ENCODE measurements at regions not wholly inside any gene's neighbourhood (a gene's known extent, or its start where the extent isn't known, plus 50 kb on each side); places are given as distances from the start of the nearest gene placed in this dataset.

GRCh38 chr12:30323008-30323407 lies 372.7 kb downstream of the IPO8 start:
- no peak overlapping the region for H3K4me2 ChIP-seq (ENCODE audit: control insufficient read depth, extremely low read depth, insufficient read depth, low read depth, low read length)
- H4K20me1 ChIP-seq (ENCODE audit: control insufficient read depth, extremely low read depth, insufficient read depth, low read length): no peaks in the 10 kb centered on the region
- TF ChIP-seq, protein P1, sequence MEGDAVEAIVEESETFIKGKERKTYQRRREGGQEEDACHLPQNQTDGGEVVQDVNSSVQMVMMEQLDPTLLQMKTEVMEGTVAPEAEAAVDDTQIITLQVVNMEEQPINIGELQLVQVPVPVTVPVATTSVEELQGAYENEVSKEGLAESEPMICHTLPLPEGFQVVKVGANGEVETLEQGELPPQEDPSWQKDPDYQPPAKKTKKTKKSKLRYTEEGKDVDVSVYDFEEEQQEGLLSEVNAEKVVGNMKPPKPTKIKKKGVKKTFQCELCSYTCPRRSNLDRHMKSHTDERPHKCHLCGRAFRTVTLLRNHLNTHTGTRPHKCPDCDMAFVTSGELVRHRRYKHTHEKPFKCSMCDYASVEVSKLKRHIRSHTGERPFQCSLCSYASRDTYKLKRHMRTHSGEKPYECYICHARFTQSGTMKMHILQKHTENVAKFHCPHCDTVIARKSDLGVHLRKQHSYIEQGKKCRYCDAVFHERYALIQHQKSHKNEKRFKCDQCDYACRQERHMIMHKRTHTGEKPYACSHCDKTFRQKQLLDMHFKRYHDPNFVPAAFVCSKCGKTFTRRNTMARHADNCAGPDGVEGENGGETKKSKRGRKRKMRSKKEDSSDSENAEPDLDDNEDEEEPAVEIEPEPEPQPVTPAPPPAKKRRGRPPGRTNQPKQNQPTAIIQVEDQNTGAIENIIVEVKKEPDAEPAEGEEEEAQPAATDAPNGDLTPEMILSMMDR (optimal IDR thresholded peaks at IDR 0.05 in 1 of 3, IDR thresholded peaks at IDR 0.05 in 1 of 3, conservative IDR thresholded peaks at IDR 0.05 in 1 of 3; ENCODE audit: extremely low read depth in 1 of 3, insufficient read depth in 2 of 3, low read length in 3 of 3): no peak
- no peak for TF ChIP-seq EZH2 (IDR thresholded peaks at IDR 0.05; ENCODE audit: low read length)
- no peak overlapping the region for H3K4me3 ChIP-seq (ENCODE audit: control insufficient read depth in 2 of 3, extremely low read depth in 1 of 3, insufficient read depth in 2 of 3, low read depth in 1 of 3, low read length in 3 of 3)
- dilution Hi-C loops (cut with MboI; ENCODE audit: extremely low pct_ligation_motif_present, low sequenced_read_pairs): no loop called here
- H3K9me3 ChIP-seq (ENCODE audit: control insufficient read depth, low read depth, low read length): no peaks in the 10 kb centered on the region
- FAIRE-seq (no peak), DNase-seq (ENCODE audit: low read depth, low spot score) (no peak)
- H3K4me1 ChIP-seq (ENCODE audit: control insufficient read depth, extremely low read depth, insufficient read depth, low read length): no peaks in the 10 kb centered on the region
- no peaks in the 10 kb centered on the region for H3K79me2 ChIP-seq (ENCODE audit: control insufficient read depth, insufficient read depth, low read length)
- H3K9me1 ChIP-seq (ENCODE audit: control insufficient read depth, extremely low read depth, insufficient read depth, low read length): no peaks in the 10 kb centered on the region
- no peak overlapping the region for H3K27ac ChIP-seq (ENCODE audit: control insufficient read depth, insufficient read depth, low read length)
- H2AFZ ChIP-seq (ENCODE audit: control insufficient read depth, low read length): no peak overlapping the region
- no peaks in the 10 kb centered on the region for H3K36me3 ChIP-seq (ENCODE audit: control insufficient read depth in 2 of 2, extremely low read depth in 1 of 2, insufficient read depth in 2 of 2, low read length in 2 of 2)
- H3K27me3 ChIP-seq (ENCODE audit: control insufficient read depth, extremely low read depth, insufficient read depth, low read length): no peaks in the 10 kb centered on the region
- no peak overlapping the region for H3K9ac ChIP-seq (ENCODE audit: control insufficient read depth, extremely low read depth, insufficient read depth, low read length)

GRCh38 chr12:30320561-30320960 lies 375.1 kb downstream of the IPO8 start:
- dilution Hi-C loops (cut with MboI; ENCODE audit: extremely low pct_ligation_motif_present, low sequenced_read_pairs): no loop called here
- no peak overlapping the region for H2AFZ ChIP-seq (ENCODE audit: control insufficient read depth, low read length)
- no peak for FAIRE-seq

More at GRCh38 chr12:30320561-30320960, 375.1 kb downstream of the IPO8 start:
- TF ChIP-seq, protein P1 (optimal IDR thresholded peaks at IDR 0.05 in 1 of 3, IDR thresholded peaks at IDR 0.05 in 1 of 3, conservative IDR thresholded peaks at IDR 0.05 in 1 of 3; ENCODE audit: extremely low read depth in 1 of 3, insufficient read depth in 2 of 3, low read length in 3 of 3): no peak
- no peak for TF ChIP-seq EZH2 (IDR thresholded peaks at IDR 0.05; ENCODE audit: low read length)
- H3K4me3 ChIP-seq (ENCODE audit: control insufficient read depth in 2 of 3, extremely low read depth in 1 of 3, insufficient read depth in 2 of 3, low read depth in 1 of 3, low read length in 3 of 3): no peak overlapping the region
- H4K20me1 ChIP-seq (ENCODE audit: control insufficient read depth, extremely low read depth, insufficient read depth, low read length): no peaks in the 10 kb centered on the region
- no peaks in the 10 kb centered on the region for H3K36me3 ChIP-seq (ENCODE audit: control insufficient read depth in 2 of 2, extremely low read depth in 1 of 2, insufficient read depth in 2 of 2, low read length in 2 of 2)
- H3K4me2 ChIP-seq (ENCODE audit: control insufficient read depth, extremely low read depth, insufficient read depth, low read depth, low read length): no peak overlapping the region
- H3K4me1 ChIP-seq (ENCODE audit: control insufficient read depth, extremely low read depth, insufficient read depth, low read length): no peaks in the 10 kb centered on the region
- H3K27me3 ChIP-seq (ENCODE audit: control insufficient read depth, extremely low read depth, insufficient read depth, low read length): no peaks in the 10 kb centered on the region
- H3K27ac ChIP-seq (ENCODE audit: control insufficient read depth, insufficient read depth, low read length): no peak overlapping the region
- H3K9me1 ChIP-seq (ENCODE audit: control insufficient read depth, extremely low read depth, insufficient read depth, low read length): no peaks in the 10 kb centered on the region
- H3K79me2 ChIP-seq (ENCODE audit: control insufficient read depth, insufficient read depth, low read length): no peaks in the 10 kb centered on the region
- H3K9me3 ChIP-seq (ENCODE audit: control insufficient read depth, low read depth, low read length): no peaks in the 10 kb centered on the region
- no peak overlapping the region for H3K9ac ChIP-seq (ENCODE audit: control insufficient read depth, extremely low read depth, insufficient read depth, low read length)
- no peak for DNase-seq (ENCODE audit: low read depth, low spot score)

Measured in keratinocyte (primary cell).